Inflammatory macrophage (primary cell): ENCODE measurements at regions not wholly inside any gene's neighbourhood (a gene's known extent, or its start where the extent isn't known, plus 50 kb on each side); places are given as distances from the start of the nearest gene placed in this dataset.

ENCODE experiments used
- DNase-seq, 2 donors: peaks; one replicate each; pipeline ENCODE4 v3.0.0-alpha.2; 2020 to 2022

DNA sequence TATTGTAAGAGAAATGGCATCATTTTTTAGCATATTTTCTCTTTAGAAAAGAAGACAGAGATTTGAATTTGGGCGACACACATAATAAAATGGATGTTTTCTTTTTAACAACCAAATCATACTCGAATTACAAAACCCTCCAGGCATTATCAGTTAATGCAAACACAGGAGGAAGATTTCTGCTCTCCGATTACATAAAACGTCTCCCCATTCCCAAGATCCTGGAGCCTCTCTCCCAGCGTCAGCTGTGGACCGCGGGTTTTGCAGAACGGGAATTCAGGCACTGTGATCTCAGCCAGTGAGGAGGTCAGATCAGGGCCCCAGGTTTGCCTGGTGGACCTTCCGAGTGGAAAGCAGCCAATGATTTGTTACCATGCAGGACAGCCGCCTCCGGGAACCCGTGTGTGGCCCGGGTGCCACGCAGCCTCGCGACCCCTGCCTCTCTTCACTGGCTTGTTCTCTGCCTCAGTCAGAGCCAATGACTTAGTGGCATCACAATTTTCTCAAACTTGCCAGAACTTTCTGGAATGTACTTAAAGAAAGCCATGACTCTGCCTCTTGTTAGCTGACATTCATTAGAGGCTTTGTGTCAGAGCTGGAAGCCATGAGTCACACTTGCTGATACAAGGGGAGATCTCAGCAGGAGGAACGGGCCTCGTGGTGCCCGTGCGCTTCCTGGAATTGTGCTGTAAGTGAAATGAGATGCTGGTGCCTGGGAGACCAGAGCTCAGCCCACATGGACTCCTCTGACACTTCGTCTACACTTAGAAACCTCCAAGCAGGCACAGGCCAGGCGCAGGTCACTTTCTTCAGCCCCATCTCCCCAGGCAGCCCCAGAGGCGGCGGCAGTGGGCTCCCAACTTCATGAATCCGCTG is 246.1 kb downstream of the KLF6 start:
- DNase-seq = no peak

DNA sequence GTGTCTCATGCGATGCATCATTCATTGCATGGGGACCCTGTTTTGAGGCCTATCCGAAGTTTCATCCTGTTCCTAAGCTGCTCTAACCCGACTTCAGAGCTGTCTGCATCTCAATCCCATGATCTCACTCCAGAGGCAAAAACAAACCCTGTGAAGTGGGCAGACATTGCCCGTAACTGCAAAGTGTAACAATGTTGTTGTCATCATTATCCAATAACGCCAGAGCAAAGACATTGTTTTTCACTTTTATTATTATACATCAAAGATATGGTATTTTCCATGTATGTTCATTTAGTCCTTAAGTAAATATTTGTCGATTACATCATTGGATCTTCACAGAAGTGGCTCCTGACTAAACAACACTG is 246.7 kb downstream of the KLF6 start:
- no peak for DNase-seq

DNA sequence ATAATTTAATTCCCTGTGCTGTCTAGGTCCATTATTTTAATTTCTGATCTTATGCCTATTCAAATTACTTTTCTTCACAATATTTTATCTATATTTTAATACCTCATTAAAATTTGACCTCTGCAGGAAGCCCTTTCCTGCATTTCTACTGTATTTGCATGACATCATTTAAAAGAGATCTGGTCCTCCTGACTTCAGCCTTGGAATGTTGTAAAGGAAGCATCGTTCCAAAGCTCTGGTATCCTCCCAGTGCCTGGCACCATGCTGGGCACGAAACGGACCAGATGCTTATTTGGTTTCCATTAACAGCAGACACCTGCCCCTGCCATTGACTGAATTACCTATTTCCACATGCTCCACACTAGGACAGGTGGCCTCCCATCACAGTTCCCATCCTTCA is 247.5 kb downstream of the KLF6 start:
- no peak for DNase-seq

DNA sequence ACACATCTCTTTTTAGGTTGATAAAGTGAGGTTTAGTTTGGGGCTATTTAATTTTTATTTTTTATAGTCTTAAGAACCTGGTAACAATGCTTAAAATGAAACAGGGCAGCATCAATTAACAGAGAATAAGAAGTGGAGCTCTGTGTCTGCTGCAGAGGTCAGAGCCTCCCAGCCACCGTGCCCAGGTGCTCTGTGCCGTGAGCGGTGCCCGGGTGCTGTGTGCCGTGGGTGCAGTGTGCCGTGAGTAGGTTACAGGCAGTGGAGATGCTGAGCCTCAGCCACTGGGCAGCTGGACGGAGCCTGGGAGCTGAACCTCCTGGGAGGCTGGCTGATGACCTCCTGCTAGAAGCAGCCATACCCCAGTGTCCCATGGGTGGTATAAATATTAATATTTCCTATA is 250.0 kb downstream of the KLF6 start:
- no peak for DNase-seq

DNA sequence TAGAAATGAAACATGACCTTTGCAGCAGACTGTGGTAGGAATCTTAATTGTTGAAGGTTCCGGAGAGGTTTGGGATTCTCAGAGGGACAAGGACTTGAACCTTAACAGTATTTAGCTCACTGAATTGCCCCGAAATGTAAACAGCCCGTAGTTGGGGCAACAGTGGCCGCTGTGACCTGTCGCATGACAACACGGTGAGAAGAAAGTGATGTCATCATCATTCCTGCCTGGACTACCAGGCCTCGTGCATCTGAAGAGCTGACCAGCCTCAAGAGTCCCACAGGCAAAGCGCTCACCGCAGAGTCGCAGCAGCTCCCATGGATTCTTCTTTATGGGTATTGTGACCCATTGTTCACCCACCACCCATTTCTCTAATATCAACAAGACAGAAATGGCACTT is 250.6 kb downstream of the KLF6 start:
- no peak for DNase-seq

DNA sequence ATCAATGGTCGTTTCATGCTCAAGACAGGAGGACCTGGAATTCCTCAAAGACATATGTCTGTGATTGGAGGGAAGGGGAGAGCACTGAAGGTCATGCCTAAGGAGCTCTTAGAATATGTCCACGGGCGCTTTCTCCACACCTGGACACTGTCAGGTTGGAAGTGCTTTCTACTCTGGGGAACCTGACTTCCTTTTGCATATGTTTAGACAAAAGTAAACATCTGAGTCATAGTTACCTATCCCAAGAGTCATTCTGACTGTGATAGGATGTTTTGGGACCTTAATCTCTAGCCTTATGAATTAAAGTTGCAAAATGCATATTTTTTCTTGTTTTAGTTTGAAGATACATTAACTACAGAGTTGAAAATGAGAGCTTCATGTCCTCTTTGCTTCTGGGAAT is 251.7 kb downstream of the KLF6 start:
- no peak for DNase-seq

DNA sequence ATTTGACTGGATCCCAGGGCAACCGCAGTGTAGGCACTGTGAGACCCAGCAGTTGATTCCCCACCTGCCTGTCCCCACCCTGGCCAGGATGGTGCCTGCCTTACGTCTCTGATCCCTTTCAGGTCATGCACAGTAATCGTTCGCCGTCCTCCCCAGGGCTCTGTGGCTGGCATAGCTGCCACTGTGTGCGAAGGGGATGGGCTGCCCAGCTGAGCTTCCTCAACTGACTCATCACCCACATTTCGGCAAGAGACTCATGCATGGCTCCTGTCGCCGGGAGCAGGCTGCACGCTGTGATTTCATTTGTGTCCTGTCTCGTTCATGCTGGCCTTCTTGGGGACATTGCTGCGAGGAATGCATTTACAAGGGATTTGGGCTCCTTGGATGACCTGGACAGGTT is 252.4 kb downstream of the KLF6 start:
- DNase-seq = peak; percentile 5 to 26

DNA sequence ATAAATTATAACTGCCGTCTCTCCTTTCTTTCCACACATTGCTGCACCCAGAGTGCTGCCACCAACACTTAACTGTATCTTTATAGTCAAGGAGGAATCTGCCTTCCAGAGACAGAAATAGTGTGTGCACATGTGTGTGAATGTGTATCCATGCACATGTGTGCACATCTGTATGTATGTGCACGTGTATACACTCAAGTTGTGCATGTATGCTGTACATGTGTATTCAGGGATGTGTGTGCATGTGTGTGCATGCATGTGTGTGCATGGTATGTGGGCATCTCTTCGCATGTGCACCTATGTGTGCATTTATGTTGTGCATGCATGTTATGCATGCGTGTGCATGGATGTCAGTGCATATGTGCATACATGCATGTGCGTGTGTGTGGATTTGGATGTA is 253.3 kb downstream of the KLF6 start:
- DNase-seq = no peak

DNA sequence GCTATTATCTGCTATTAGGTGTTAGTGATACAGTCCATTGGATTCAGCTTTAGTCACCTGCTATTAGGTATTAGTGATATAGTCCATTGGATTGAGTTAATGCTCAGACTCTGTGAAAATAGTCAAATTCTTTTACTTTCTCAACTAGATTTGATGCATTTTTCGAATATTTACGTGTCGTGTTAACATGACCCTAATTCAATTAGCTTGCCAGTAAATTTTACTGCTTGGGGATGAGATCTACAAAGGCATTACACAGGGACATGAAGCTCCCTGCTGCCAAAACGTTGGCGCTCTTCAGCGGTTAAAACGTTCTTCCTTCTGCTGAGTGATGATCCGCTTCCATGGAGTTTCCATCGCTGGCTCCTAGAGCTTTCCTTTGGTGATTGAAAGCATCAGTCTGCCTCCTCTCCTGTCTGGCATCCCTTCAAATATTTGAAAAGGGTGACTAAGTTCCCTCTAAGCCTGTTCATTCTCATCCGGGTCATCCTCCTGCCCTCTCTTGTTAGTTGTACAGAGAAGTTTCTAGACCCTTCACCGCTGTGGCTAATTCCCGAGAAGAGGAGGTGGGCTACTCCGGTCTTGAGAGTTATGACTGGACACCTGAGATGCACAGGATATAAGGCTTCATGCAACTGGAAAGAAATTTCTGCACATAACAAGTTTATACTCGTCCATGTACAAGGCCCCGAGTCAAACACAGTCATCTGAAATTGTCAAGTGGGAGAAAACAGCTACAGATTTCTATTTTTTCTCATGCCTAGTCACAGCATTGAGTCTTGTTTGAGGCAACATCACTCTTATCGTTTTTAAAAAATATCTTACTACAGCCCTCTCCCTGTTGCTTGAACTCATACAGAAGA is 254.0 kb downstream of the KLF6 start:
- DNase-seq = no peak

DNA sequence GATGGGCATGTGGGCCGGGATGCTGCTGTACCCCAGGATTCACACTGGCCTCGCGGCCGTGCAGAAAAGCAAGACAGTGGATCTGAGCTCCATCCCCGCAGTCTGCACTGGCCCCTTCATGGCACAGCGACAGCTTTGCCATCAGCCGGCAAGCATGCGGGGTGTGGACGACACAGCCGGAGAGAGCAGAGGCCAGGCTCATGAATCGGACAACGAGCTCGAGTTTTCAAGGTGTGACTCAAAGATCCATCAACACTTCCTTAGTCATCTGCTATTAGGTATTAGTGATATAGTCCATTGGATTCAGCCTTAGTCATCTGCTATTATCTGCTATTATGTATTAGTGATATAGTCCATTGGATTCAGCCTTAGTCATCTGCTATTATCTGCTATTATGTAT is 254.7 kb downstream of the KLF6 start:
- DNase-seq = no peak

DNA sequence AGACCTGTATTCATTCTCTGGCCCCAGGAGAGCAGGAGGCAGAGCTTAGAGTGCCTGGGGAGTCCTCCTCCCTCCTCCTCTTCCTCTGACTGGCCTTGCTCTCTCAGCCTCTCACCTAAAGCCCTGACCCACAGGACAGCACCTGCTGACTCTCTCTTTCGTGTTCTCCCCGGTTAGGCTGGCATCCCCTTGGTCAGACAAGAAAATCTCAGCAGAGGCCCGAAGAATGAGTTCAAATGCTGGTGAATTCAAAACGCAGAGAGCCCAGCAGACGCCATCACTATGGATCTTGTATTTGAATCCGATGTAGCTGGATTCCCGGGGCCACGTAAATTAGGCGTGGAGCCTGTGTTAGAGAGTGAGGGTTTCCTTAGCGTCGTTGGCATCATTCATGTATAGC is 255.3 kb downstream of the KLF6 start:
- no peak for DNase-seq

DNA sequence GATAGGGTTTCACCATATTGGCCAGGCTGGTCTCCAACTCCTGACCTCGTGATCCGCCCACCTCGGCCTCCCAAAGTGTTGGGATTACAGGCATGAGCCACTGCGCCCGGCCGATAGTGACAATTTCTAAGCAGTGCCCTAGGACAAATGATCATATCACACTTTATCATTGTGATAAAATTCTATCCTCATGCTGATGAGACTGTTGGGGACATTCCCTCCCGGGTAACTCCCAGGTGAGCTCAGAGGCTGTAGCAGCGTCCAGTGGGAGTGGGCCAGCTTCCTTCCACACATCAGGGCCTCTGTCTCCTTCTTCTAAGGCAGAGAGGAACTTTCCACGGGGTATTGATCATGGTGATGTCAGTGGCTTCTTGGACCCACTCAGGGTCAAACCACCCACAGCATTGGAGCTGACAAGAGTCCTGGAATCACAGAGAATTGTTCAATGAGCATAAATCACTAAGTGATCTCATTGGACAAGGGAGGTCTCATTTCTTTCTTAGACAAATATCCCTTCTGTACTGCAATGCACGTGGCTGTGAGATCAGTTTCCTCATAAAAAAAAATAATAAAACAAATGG is 256.1 kb downstream of the KLF6 start:
- DNase-seq = no peak

DNA sequence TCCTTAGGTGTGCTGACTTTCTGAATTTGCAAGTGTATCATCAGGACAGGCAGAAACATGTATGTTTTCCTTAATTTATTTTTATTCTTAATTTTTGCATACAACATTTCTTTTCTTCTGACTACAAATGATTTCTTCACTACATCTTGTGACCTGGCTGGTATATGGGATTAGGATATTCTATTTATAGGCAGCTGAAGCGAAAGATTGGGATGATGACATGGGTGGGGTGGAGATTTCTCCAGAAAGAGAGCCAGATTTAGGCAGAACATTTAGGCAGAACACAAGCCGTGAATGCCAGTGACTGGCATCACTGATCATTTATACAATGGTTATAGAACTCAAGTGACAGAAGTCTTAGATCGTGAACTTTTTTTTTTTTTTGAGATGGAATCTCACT is 256.7 kb downstream of the KLF6 start:
- DNase-seq = no peak

DNA sequence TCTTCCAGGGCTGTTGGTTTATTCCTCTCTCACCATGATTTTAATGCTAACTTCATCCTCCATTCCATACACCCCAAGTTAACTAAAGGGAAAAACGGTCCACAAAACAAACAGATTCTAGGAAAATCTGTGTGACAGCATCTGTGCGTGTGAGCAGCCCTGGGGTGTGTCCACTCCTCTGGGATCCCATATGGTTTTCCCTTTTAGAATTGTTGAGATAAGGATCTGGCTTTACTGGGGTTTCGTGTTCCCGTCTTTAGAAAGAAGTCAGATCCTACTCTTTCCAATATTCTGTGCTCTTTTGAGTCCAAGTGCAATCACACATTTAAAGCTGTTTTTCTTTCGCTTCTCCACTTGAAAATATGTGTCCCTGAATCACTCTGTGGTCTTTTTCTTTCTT is 257.1 kb downstream of the KLF6 start:
- no peak for DNase-seq

DNA sequence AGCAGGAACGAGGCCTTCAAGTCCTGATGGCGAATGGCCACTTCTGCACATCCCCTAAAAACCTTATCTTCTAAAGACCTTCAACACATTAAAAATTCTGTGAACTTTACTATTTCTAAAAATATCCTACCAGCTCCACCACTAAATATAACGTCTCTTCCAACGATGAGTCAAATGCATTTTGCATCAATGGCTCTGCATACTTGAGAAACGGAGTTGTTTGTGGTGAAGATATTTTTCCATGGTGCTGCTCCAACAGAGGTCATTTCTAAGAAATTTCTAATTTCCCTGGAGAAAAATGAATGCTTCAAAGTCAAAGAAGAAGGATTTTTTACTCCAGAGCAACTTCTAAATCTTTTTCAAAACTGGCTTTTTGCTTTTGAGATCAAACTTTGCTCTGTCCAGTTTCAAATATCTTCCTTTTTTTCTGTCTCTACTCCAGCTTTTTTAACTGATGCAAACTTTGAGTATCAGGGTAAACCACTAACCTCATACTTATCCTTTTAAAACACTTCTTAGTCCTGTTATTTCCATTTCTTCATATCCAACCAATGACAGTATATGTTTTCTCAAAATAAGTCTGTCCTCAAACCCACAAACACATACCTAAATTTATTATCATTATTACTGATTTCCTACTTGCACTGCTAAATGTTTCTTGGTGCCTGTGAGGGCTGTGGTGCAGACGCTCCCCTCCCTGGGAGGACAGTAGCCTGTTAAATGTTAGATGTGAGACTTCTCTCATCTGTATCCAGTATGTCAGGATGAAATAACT is 258.1 kb downstream of the KLF6 start:
- no peak for DNase-seq

DNA sequence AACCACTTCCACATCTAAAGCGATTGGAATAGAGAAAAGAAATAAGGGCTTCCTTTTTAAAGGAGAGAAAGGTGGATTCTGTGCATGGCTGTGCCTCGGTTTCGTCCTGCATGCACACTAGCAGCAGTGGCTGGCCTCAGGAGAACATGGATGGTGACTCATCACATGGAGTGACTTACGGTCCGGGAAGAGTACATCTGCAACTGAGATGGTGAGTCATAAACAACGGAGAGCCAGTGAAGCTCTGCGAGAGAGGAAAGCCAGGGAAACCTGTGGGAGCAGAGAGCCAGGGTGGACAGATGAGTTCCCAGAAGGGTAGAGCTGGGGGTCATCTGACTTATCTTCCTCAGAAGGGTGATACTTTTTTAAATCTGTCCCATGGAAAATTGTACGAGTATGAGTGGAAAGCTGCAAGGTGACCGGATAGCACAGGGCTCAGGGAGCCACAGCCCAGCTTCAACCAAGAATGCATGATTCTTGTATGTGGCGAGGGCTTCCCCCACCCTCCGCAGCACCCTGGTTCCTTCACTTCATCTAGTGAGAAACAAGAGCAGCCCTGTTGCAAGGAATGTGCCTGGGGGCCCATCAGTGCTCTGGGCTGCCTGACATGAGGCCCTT is 259.1 kb downstream of the KLF6 start:
- DNase-seq = peak; percentile 15 to 34

DNA sequence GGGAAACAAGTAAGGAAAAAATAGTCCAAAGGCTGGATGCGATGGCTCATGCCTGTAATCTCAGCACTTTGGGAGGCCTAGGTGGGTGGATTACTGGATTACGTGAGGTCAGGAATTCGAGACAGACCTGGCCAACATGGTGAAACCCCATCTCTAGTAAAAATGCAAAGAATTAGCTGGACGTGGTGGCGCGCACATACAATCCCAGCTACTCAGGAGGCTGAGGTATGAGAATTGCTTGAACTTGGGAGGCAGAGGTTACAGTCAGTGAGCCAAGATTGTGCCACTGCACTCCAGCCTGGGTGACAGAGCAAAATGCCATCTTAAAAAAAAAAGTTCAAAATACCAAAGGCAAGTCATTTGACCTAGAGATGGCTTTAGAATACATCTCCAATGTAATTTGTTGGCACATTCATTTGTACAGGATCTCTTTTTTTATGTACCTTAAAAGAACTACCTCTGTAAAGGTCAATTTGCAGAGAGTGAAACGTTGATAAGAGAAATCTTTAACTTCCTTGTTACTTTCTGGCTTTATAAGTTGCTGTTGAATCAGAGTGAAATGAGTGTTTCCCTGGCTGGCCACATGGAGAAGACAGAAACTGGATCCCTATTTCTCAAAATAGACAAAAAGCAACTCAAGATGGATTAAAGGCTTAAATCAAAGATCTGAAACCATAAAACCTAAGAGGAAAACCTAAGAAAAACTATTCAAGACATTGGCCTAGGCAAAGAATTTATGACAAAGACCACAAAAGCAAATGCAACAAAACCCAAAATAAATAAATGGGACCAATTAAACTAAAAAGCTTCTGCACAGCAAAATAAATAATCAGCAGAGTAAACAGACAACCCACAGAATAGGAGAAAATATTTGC is 260.7 kb downstream of the KLF6 start:
- DNase-seq = no peak

DNA sequence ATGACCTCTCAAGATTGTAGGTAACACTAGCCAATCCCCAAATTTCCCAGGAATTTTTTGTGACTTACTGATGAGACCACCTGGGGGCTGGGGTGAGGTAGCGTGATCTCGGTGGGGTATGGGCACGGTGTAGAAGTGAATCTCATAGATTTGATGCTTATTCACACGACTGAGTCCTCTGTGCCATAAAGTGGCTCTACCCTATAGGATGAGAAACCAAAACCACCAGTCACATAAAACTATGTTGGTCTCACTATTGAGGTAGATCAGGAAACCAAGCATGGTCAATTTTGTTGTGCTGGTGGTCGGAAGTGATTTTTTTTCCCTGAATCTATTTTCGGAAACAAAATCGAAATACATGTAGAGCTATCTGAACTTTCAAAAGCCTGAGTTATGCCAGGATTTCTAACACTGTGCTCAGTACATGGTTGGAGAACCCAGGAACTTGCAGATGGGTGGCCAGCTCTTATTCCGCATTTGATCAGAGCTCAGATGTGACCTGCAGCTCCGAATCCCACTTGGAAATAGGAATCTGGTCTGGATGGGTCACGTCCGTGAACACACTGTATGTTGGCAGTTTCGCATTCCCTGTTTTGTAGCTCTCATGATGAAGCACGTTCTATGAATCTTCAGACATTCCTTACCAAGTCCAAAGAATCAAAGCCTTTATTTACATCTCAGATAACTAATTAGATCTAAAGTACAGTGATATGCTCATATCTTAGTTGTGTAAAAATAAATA is 261.5 kb downstream of the KLF6 start:
- no peak for DNase-seq

DNA sequence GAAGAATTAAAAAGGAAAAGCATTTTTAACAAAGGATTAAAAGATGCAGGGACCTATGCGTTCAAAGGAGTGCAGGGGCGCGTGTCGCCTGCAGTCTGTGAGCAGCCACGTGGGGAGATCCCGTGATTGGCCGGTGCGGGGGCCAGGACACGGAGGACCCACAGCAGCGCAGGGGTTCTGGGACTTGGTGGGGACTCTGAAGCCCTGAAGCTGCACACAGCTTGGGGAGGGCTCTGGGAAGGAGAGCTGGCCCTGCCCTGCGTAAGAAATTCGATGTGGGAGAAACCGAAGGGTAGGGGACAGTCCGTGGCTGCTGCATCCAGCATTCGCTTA is 268.1 kb downstream of the KLF6 start:
- no peak for DNase-seq

DNA sequence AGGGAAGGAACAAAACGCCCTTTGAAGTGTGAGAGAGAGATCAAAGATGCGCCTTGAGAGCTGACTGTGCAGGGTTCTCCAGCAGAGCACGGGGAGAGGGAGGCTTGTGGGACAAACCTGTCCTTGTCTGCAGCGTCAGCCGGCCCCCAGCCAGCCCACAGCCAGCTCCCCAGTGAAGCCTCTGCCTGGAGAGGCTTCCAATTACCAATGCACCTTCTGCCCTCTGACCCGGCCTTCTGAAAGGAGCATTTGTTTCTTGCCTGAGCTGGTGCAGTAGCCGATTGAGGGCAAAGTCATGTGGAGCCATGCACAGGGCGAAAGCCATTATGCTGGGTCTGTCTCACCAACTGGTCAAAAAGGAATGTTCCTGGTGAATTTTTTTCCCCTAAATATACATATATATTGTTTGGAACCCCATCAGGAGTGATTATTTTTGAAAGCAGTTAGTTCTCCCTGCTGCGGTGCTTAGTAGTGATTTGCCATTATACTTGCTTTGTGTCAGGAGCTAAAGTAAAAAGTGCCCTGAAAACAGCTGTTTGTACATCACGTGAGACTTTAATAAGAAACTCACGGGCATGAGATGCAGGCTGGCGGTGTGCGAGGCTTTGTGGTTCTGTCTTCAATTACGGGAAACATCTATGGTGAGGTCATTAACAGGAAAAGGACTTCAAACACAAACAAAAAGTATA is 268.6 kb downstream of the KLF6 start:
- DNase-seq = no peak
